ENCODE measurements at regions not wholly inside any gene's neighbourhood (a gene's known extent, or its start where the extent isn't known, plus 50 kb on each side); places are given as distances from the start of the nearest gene placed in this dataset.

DNA sequence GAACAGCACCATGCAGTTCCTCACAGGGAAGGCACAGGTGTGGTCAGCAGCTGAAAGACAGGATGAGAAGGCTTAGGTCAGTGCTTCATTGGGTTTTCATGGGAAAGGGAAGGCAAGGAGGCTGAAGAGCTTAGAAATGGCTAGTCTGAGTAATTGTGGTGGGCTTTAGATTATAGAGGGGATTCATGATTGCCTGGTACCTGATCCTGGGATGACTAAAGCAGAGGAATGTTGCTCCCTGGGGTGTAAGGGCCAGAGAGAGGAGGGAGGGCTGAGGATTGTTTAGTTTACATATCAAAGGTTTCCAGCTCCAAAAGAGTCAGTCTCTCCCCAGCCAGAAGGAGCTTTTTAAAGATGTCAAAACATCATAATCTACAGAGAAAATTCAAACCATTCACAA lies 396.3 kb upstream of the POM121L12 start:
- ChIA-PET POLR2A (no interaction called here), CTCF (no interaction called here)
- Histone ChIP-seq H3K4me1 (peaks cover 12% of the 10 kb centered on the region; the same call in 1 of the 2 replicates), H3K9me3 (no peaks in the 10 kb centered on the region), H3K4me3 (ENCODE audit: low read depth, low read length) (no peak overlapping the region), H3K36me3 (ENCODE audit: control insufficient read depth, insufficient read depth, low read length) (no peaks in the 10 kb centered on the region), H3K27me3 (replicated peaks; ENCODE audit: control insufficient read depth, insufficient read depth, low read length) (no peaks in the 10 kb centered on the region)
- Mint-ChIP-seq H3K27ac (ENCODE audit: unreplicated experiment) (no peak overlapping the region), H3K9me3 (ENCODE audit: unreplicated experiment) (no peaks in the 10 kb centered on the region), H3K27me3 (ENCODE audit: insufficient read depth, unreplicated experiment) (no peaks in the 10 kb centered on the region), H3K4me1 (ENCODE audit: low read depth, unreplicated experiment) (peaks cover 18% of the 10 kb centered on the region), H3K36me3 (ENCODE audit: insufficient read depth, unreplicated experiment) (no peaks in the 10 kb centered on the region), H3K4me3 (ENCODE audit: unreplicated experiment) (no peak overlapping the region)
- no peak for DNase-seq
- TF ChIP-seq CTCF (IDR thresholded peaks at IDR 0.05; ENCODE audit: insufficient read depth in 1 of 2, low read depth in 1 of 2, low read length in 1 of 2, severe bottlenecking in 1 of 2, unreplicated experiment in 1 of 2), result no peak
- intact Hi-C loops (cut with micrococcal nuclease; ENCODE audit: unreplicated experiment), result no loop called here
- no TSS peak for BruUV-seq (replicated peaks)

- ChIA-PET CTCF (no interaction called here), POLR2A (no interaction called here)
- intact Hi-C loops (cut with micrococcal nuclease; ENCODE audit: unreplicated experiment), result loop anchor here (2.0 kb wide), 1 partner anchor 20 kb away; no protein-coding TSS in a partner anchor
- H3K4me3 ChIP-seq (ENCODE audit: low read depth, low read length), result no peak overlapping the region
- no peaks in the 10 kb centered on the region for H3K36me3 ChIP-seq (ENCODE audit: control insufficient read depth, insufficient read depth, low read length)
- H3K36me3 Mint-ChIP-seq (ENCODE audit: insufficient read depth, unreplicated experiment), result no peaks in the 10 kb centered on the region
- no peaks in the 10 kb centered on the region for H3K27me3 ChIP-seq (replicated peaks; ENCODE audit: control insufficient read depth, insufficient read depth, low read length)
- H3K27me3 Mint-ChIP-seq (ENCODE audit: insufficient read depth, unreplicated experiment), result no peaks in the 10 kb centered on the region
- no peaks in the 10 kb centered on the region for H3K9me3 Mint-ChIP-seq (ENCODE audit: unreplicated experiment)
- BruUV-seq (replicated peaks), result no TSS peak
- no peak for TF ChIP-seq CTCF (IDR thresholded peaks at IDR 0.05; ENCODE audit: insufficient read depth in 1 of 2, low read depth in 1 of 2, low read length in 1 of 2, severe bottlenecking in 1 of 2, unreplicated experiment in 1 of 2)
- no peaks in the 10 kb centered on the region for H3K9me3 ChIP-seq
- peaks cover 12% of the 10 kb centered on the region; the same call in 1 of the 2 replicates for H3K4me1 ChIP-seq
- peak overlapping the region; percentile 75 for H3K27ac Mint-ChIP-seq (ENCODE audit: unreplicated experiment)
- H3K4me1 Mint-ChIP-seq (ENCODE audit: low read depth, unreplicated experiment), result peaks cover 20% of the 10 kb centered on the region
- peak overlapping the region; percentile 53 for H3K4me3 Mint-ChIP-seq (ENCODE audit: unreplicated experiment)
- DNase-seq, result peak; percentile 59 to 68
Measured at GRCh38 chr7:52635021-52635420, 400.4 kb upstream of the POM121L12 start.

DNA sequence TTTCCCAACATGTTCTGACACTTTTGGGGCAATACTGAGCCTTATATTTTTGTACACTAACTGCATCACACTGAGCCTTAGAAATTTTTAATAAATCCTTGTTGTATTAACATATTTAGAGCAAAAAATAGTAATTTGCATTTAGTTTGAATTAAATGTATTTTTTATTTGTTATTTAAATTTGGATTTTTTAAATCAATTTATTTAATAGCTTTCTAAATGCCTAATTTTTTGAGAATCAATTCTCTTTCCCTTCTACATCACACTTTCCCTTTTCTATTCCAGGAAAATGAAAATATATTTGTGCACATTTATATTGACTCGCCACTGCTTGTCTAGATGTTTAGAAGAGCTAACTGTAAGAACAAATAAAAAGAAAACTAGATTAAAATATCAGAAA lies 414.6 kb upstream of the POM121L12 start:
- no peak for DNase-seq
- Histone ChIP-seq H3K9me3 (peaks cover 5% of the 10 kb centered on the region; the same call in 1 of the 2 replicates), H3K36me3 (ENCODE audit: control insufficient read depth, insufficient read depth, low read length) (no peaks in the 10 kb centered on the region), H3K27me3 (replicated peaks; ENCODE audit: control insufficient read depth, insufficient read depth, low read length) (no peaks in the 10 kb centered on the region), H3K4me3 (ENCODE audit: low read depth, low read length) (no peak overlapping the region), H3K4me1 (no peaks in the 10 kb centered on the region)
- Mint-ChIP-seq H3K9me3 (ENCODE audit: unreplicated experiment) (no peaks in the 10 kb centered on the region), H3K27ac (ENCODE audit: unreplicated experiment) (no peak overlapping the region), H3K36me3 (ENCODE audit: insufficient read depth, unreplicated experiment) (no peaks in the 10 kb centered on the region), H3K4me3 (ENCODE audit: unreplicated experiment) (no peak overlapping the region), H3K27me3 (ENCODE audit: insufficient read depth, unreplicated experiment) (no peaks in the 10 kb centered on the region), H3K4me1 (ENCODE audit: low read depth, unreplicated experiment) (no peaks in the 10 kb centered on the region)
- TF ChIP-seq CTCF (IDR thresholded peaks at IDR 0.05; ENCODE audit: insufficient read depth in 1 of 2, low read depth in 1 of 2, low read length in 1 of 2, severe bottlenecking in 1 of 2, unreplicated experiment in 1 of 2), result no peak
- CTCF ChIA-PET, result no interaction called here
- POLR2A ChIA-PET, result no interaction called here
- intact Hi-C loops (cut with micrococcal nuclease; ENCODE audit: unreplicated experiment), result no loop called here
- BruUV-seq (replicated peaks), result no TSS peak

Data from Caco-2 (cell line).